ENCODE measurements at regions not wholly inside any gene's neighbourhood (a gene's known extent, or its start where the extent isn't known, plus 50 kb on each side); places are given as distances from the start of the nearest gene placed in this dataset.

DNA sequence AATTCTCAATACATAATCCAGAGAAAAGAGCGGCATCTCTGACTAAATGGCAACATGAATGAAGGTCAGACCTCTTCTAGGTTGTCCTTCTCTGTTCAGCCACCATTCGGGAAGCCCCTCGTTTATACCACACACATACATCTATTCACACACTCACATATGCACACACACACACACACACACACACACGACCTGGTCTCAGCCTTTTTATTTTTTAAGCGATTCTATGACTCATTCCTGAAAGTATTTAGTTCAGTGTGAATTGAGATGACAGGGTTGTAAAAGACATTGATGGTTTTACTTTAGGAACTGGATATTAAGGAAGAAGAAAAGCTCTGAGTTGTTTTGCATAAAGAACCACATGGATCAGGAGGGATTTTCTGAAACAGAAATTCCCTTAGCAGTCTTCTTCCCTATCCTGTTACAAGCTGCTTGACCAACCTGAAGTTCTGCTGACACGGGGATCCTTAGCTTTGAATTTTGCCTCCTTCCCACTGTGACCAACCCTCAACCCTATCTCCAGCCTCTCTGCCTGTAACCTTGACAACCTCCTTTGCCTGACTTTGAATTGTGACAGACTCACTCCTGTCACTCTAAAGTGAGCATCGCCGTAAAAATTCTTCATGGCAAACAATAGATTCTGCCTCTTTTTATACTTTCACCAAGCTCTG is 383.1 kb upstream of the ESRRG start:
- TF ChIP-seq, protein P1, sequence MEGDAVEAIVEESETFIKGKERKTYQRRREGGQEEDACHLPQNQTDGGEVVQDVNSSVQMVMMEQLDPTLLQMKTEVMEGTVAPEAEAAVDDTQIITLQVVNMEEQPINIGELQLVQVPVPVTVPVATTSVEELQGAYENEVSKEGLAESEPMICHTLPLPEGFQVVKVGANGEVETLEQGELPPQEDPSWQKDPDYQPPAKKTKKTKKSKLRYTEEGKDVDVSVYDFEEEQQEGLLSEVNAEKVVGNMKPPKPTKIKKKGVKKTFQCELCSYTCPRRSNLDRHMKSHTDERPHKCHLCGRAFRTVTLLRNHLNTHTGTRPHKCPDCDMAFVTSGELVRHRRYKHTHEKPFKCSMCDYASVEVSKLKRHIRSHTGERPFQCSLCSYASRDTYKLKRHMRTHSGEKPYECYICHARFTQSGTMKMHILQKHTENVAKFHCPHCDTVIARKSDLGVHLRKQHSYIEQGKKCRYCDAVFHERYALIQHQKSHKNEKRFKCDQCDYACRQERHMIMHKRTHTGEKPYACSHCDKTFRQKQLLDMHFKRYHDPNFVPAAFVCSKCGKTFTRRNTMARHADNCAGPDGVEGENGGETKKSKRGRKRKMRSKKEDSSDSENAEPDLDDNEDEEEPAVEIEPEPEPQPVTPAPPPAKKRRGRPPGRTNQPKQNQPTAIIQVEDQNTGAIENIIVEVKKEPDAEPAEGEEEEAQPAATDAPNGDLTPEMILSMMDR (IDR thresholded peaks at IDR 0.05): no peak
- Histone ChIP-seq H3K4me1 (ENCODE audit: control insufficient read depth in 1 of 2, low read depth in 2 of 2) (no peaks in the 10 kb centered on the region), H3K27ac (no peak overlapping the region), H3K4me3 (no peak overlapping the region), H3K27me3 (replicated peaks; ENCODE audit: insufficient read depth) (no peaks in the 10 kb centered on the region), H3K9me3 (no peaks in the 10 kb centered on the region), H3K36me3 (no peaks in the 10 kb centered on the region)
- ATAC-seq (ENCODE audit: insufficient number of reproducible peaks, low FRiP score, low read depth) (no peak), DNase-seq (ENCODE audit: low spot score) (no peak)

DNA sequence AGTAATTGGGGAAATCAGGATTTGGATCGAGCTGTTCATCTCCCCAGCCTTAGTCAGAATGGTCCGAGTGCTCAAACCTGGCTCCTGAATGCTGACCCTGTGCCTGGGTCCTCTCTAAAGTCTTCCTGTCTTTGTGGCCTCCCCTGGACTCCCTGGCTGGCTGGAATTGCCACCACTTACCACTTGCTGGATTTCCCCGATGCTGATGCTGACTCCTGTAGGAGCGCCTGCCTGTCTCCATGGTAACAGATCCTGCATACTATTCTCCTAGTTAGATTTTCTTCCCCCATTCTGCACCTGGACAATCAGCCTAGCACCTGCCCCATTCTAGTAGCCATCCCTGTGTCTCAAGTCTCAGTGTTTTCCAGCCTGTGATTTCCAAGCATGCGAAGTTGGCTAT is 382.2 kb upstream of the ESRRG start:
- TF ChIP-seq, protein P1 (IDR thresholded peaks at IDR 0.05): no peak
- Histone ChIP-seq H3K4me3 (no peak overlapping the region), H3K4me1 (ENCODE audit: control insufficient read depth in 1 of 2, low read depth in 2 of 2) (no peaks in the 10 kb centered on the region), H3K27me3 (replicated peaks; ENCODE audit: insufficient read depth) (no peaks in the 10 kb centered on the region), H3K36me3 (no peaks in the 10 kb centered on the region), H3K9me3 (no peaks in the 10 kb centered on the region), H3K27ac (no peak overlapping the region)
- ATAC-seq (ENCODE audit: insufficient number of reproducible peaks, low FRiP score, low read depth) (no peak), DNase-seq (ENCODE audit: low spot score) (no peak)

DNA sequence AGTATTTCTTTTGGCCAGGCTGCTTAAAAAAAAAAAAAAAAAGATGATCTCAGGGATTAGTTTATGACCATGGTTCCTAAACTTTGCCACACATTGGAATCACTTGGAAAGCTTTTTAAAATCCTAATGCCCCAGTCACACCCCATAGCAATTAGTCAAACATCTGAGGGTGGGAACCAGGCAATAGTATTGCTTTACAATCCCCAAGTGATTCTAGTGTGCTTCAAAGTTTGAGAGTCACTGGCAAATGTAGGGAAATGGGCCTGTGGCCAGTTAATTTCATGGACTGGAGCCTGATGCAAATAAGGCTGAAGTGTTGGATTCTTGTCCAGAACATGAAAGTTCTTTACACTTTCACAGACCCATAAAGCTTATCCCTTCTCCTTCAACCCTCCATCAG is 374.6 kb upstream of the ESRRG start:
- no peak for ATAC-seq (ENCODE audit: insufficient number of reproducible peaks, low FRiP score, low read depth)
- no peaks in the 10 kb centered on the region for H3K4me1 ChIP-seq (ENCODE audit: control insufficient read depth in 1 of 2, low read depth in 2 of 2)
- TF ChIP-seq, protein P1 (IDR thresholded peaks at IDR 0.05): no peak
- H3K4me3 ChIP-seq: no peak overlapping the region
- no peaks in the 10 kb centered on the region for H3K9me3 ChIP-seq
- no peak for DNase-seq (ENCODE audit: low spot score)
- H3K27ac ChIP-seq: no peak overlapping the region
- no peaks in the 10 kb centered on the region for H3K27me3 ChIP-seq (replicated peaks; ENCODE audit: insufficient read depth)
- H3K36me3 ChIP-seq: no peaks in the 10 kb centered on the region

DNA sequence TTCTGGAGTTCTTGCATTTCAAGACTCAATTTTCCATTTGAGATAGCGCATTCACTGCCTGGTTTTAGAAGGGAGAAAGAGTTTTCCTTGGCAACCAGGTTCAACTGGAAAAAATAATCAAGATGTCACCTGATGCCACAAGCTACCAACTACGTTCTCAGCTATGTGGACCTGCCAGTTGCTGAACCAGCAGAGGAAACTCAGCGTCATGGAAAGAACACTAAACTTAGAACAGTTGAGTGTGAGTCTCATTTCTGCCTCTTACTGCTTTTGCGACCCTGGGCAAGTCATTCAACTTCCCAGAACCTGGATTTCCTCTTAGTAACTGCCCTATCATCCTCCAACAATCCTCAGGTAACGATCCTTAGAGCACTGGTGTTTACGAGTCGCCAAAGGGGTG is 373.0 kb upstream of the ESRRG start:
- H3K27ac ChIP-seq: no peak overlapping the region
- DNase-seq (ENCODE audit: low spot score) (no peak), ATAC-seq (ENCODE audit: insufficient number of reproducible peaks, low FRiP score, low read depth) (no peak)
- no peaks in the 10 kb centered on the region for H3K36me3 ChIP-seq
- H3K27me3 ChIP-seq (replicated peaks; ENCODE audit: insufficient read depth): no peaks in the 10 kb centered on the region
- no peak overlapping the region for H3K4me3 ChIP-seq
- no peaks in the 10 kb centered on the region for H3K9me3 ChIP-seq
- H3K4me1 ChIP-seq (ENCODE audit: control insufficient read depth in 1 of 2, low read depth in 2 of 2): no peaks in the 10 kb centered on the region
- TF ChIP-seq, protein P1 (IDR thresholded peaks at IDR 0.05): no peak

DNA sequence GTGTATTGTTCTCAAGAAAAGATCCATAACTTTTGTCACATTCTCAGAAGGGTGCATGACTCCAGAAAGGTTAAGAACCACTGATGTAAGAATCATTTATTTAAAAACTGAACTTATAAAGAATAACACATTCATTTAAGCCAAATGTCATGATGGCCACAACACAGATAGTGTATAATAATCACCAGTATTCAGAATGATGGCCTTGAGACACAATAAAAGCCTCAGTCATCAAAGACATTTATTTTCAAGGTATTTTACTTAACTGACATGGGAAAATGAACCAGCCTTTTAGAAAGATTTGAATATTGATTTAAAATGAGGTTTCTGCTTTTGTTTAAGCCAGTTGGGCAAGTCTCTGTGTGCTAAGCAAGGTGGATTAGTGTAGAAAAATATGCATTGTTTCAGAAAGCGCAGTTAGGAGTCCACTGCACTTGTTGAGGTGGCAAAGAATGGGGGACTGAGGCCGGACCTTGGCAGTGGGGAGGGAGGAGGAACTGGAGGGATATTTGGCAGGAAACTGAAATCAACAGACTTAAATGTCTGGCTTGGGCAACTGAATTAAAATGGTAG is 371.9 kb upstream of the ESRRG start:
- no peak for ATAC-seq (ENCODE audit: insufficient number of reproducible peaks, low FRiP score, low read depth)
- peaks cover 1 to 3% of the 10 kb centered on the region in 2 donors for H3K4me1 ChIP-seq (ENCODE audit: control insufficient read depth in 1 of 2, low read depth in 2 of 2)

More for the DNA sequence above, 371.9 kb upstream of the ESRRG start:
- H3K27me3 ChIP-seq (replicated peaks; ENCODE audit: insufficient read depth): no peaks in the 10 kb centered on the region
- H3K4me3 ChIP-seq: no peak overlapping the region
- DNase-seq (ENCODE audit: low spot score): no peak
- H3K9me3 ChIP-seq: no peaks in the 10 kb centered on the region
- TF ChIP-seq, protein P1 (IDR thresholded peaks at IDR 0.05): no peak
- H3K27ac ChIP-seq: no peak overlapping the region
- no peaks in the 10 kb centered on the region for H3K36me3 ChIP-seq

Measured in thoracic aorta (tissue), 2 donors.